IMR-90 (cell line): ENCODE measurements at regions not wholly inside any gene's neighbourhood (a gene's known extent, or its start where the extent isn't known, plus 50 kb on each side); places are given as distances from the start of the nearest gene placed in this dataset.

Experiments used
- ATAC-seq: fragments of 200-7000 bp; cut with Tn5 transposase; 2 replicates; pipeline ENCODE4 v1.9.1; 2020; ENCODE audit warnings: low read depth, mild to moderate bottlenecking, moderate library complexity
- BruUV-seq: library from RNA; stranded (reverse); fragments of 400-500 nt; replicated peaks from 2 replicates; lab custom pipeline; 2021; lab: Mats Ljungman, UMichigan
- CTCF ChIA-PET: fragments of 300-600 bp; formaldehyde crosslinking; extraction: SDS; loops from one replicate; lab custom pipeline; 2021; ENCODE audit warnings: antibody characterized with exemption; lab: Yijun Ruan, JAX
- POLR2A ChIA-PET: fragments of 300-600 bp; sonication (Branson Sonifier 250); formaldehyde crosslinking; loops from one replicate; lab custom pipeline; 2022; ENCODE audit warnings: antibody characterized with exemption; ENCODE audit not compliant: unreplicated experiment; lab: Charles Lee
- DNase-seq: peaks from one replicate; pipeline ENCODE4 v3.0.0; 2013
- H2AFZ ChIP-seq: replicated peaks from 2 replicates; pipeline ENCODE3; 2013; ENCODE audit warnings: low read length, mild to moderate bottlenecking; ENCODE audit not compliant: poor library complexity
- H2AK5ac ChIP-seq: 2 replicates; pipeline ENCODE4 v1.6.1; 2013; ENCODE audit warnings: low read depth, low read length, inconsistent platforms
- H2AK9ac ChIP-seq: replicated peaks from 2 replicates; pipeline ENCODE3; 2013; ENCODE audit warnings: mild to moderate bottlenecking, low read depth, low read length, moderate library complexity; ENCODE audit not compliant: poor library complexity
- H2BK120ac ChIP-seq: 2 replicates; pipeline ENCODE4 v1.6.1; 2013; ENCODE audit warnings: low read depth, low read length, inconsistent platforms
- H2BK15ac ChIP-seq: 3 replicates; pipeline ENCODE4 v1.6.1; 2013; ENCODE audit warnings: low read depth, low read length, inconsistent platforms
- H2BK20ac ChIP-seq: 2 replicates; pipeline ENCODE4 v1.6.1; 2013; ENCODE audit warnings: low read depth, mild to moderate bottlenecking, inconsistent platforms, low read length, moderate library complexity
- H2BK5ac ChIP-seq: 2 replicates; pipeline ENCODE4 v1.6.1; 2013; ENCODE audit warnings: mild to moderate bottlenecking, low read depth, low read length, inconsistent platforms; ENCODE audit not compliant: poor library complexity, severe bottlenecking
- H3K14ac ChIP-seq: replicated peaks from 2 replicates; pipeline ENCODE4 v1.6.1; 2013; ENCODE audit warnings: low read depth, low read length, inconsistent platforms
- H3K18ac ChIP-seq: 2 replicates; pipeline ENCODE4 v1.6.1; 2013; ENCODE audit warnings: low read depth, low read length, control low read depth
- H3K23ac ChIP-seq: 2 replicates; pipeline ENCODE4 v1.6.1; 2013; ENCODE audit warnings: low read depth, low read length, inconsistent platforms
- H3K27ac ChIP-seq: 2 replicates; pipeline ENCODE4 v1.5.1; 2013; ENCODE audit warnings: mild to moderate bottlenecking, control low read depth, low read length; ENCODE audit not compliant: insufficient read depth
- H3K27me3 ChIP-seq: 2 replicates; pipeline ENCODE4 v1.6.1; 2013; ENCODE audit warnings: low read length; ENCODE audit not compliant: control insufficient read depth, insufficient read depth
- H3K36me3 ChIP-seq: 2 replicates; pipeline ENCODE4 v1.6.1; 2013; ENCODE audit warnings: low read length, mixed read lengths; ENCODE audit not compliant: control insufficient read depth, insufficient read depth
- H3K4ac ChIP-seq: 2 replicates; pipeline ENCODE4 v1.6.1; 2013; ENCODE audit warnings: low read depth, low read length, inconsistent platforms
- H3K4me1 ChIP-seq: 2 replicates; pipeline ENCODE4 v1.6.1; 2013; ENCODE audit warnings: low read length, mixed read lengths; ENCODE audit not compliant: control insufficient read depth, insufficient read depth
- H3K4me2 ChIP-seq: 2 replicates; pipeline ENCODE4 v1.6.1; 2013; ENCODE audit warnings: low read depth, mild to moderate bottlenecking, control low read depth, low read length, moderate library complexity
- H3K4me3 ChIP-seq: 2 replicates; pipeline ENCODE4 v1.5.1; 2013; ENCODE audit warnings: low read depth, mild to moderate bottlenecking, control low read depth, low read length, moderate library complexity; ENCODE audit not compliant: insufficient read depth
- H3K56ac ChIP-seq: 2 replicates; pipeline ENCODE4 v1.6.1; 2013; ENCODE audit warnings: low read length, inconsistent platforms; ENCODE audit not compliant: insufficient read depth; ENCODE audit errors: extremely low read depth
- H3K79me1 ChIP-seq, 2 experiments: 2 replicates each; pipeline ENCODE4 v1.6.1; 2013; ENCODE audit warnings: low read length in 2 of 2, inconsistent platforms in 1 of 2, low read depth in 1 of 2
- H3K9ac ChIP-seq: 2 replicates; pipeline ENCODE4 v1.6.1; 2013; ENCODE audit warnings: low read depth, low read length, control low read depth
- H3K9me1 ChIP-seq: 2 replicates; pipeline ENCODE4 v1.6.1; 2013; ENCODE audit warnings: low read length, inconsistent platforms; ENCODE audit not compliant: insufficient read depth
- H3K9me3 ChIP-seq: 2 replicates; pipeline ENCODE4 v1.6.1; 2013; ENCODE audit warnings: low read length; ENCODE audit not compliant: control insufficient read depth, insufficient read depth
- H4K20me1 ChIP-seq: 2 replicates; pipeline ENCODE4 v1.6.1; 2013; ENCODE audit warnings: low read length, inconsistent platforms; ENCODE audit not compliant: insufficient read depth
- H4K5ac ChIP-seq: 2 replicates; pipeline ENCODE4 v1.6.1; 2013; ENCODE audit warnings: mild to moderate bottlenecking, low read depth, low read length, control low read depth
- H4K8ac ChIP-seq, 2 experiments: 2 replicates each; pipeline ENCODE4 v1.6.1; 2013; ENCODE audit warnings: low read depth in 2 of 2, low read length in 2 of 2, control low read depth in 1 of 2, inconsistent platforms in 1 of 2
- H4K91ac ChIP-seq: 2 replicates; pipeline ENCODE4 v1.6.1; 2013; ENCODE audit warnings: low read depth, low read length, inconsistent platforms; ENCODE audit not compliant: insufficient read depth
- BHLHE40 ChIP-seq: fragments of 150-350 bp; IDR thresholded peaks from 2 replicates; pipeline ENCODE4 v1.6.1; 2016; ENCODE audit warnings: mild to moderate bottlenecking, low read depth, low read length
- CEBPB ChIP-seq: IDR thresholded peaks from 2 replicates; pipeline ENCODE4 v1.6.1; 2012; ENCODE audit warnings: low read depth, low read length, improper control_type of control experiment
- CHD1 ChIP-seq: IDR thresholded peaks from 2 replicates; pipeline ENCODE4 v1.6.1; 2012; ENCODE audit warnings: low read depth, low read length, improper control_type of control experiment
- FOS ChIP-seq: fragments of 150-350 bp; IDR thresholded peaks from 2 replicates; pipeline ENCODE4 v1.6.1; 2016; ENCODE audit warnings: low read depth, low read length
- MAFK ChIP-seq: IDR thresholded peaks from 2 replicates; pipeline ENCODE4 v1.6.1; 2012; ENCODE audit warnings: low read depth, low read length, improper control_type of control experiment
- MAZ ChIP-seq: IDR thresholded peaks from 2 replicates; pipeline ENCODE4 v1.6.1; 2012; ENCODE audit warnings: low read depth, mild to moderate bottlenecking, low read length, improper control_type of control experiment, moderate library complexity, borderline replicate concordance
- MXI1 ChIP-seq: IDR thresholded peaks from 2 replicates; pipeline ENCODE4 v1.6.1; 2012; ENCODE audit warnings: low read depth, mild to moderate bottlenecking, low read length, moderate library complexity, borderline replicate concordance
- NFE2L2 ChIP-seq: fragments of 150-350 bp; IDR thresholded peaks from 2 replicates; pipeline ENCODE4 v1.6.1; 2016; ENCODE audit warnings: low read depth, mild to moderate bottlenecking, low read length
- POLR2A ChIP-seq: IDR thresholded peaks from 2 replicates; pipeline ENCODE4 v1.6.1; 2012; ENCODE audit warnings: mild to moderate bottlenecking, low read depth, low read length
- RAD21 ChIP-seq: IDR thresholded peaks from 2 replicates; pipeline ENCODE4 v1.6.1; 2012; ENCODE audit warnings: low read length, improper control_type of control experiment
- RCOR1 ChIP-seq: IDR thresholded peaks from 2 replicates; pipeline ENCODE4 v1.6.1; 2012; ENCODE audit warnings: mild to moderate bottlenecking, low read length, improper control_type of control experiment; ENCODE audit not compliant: insufficient replicate concordance
- RFX5 ChIP-seq: IDR thresholded peaks from 2 replicates; pipeline ENCODE4 v1.8.0; 2012; ENCODE audit warnings: low read depth, mild to moderate bottlenecking, low read length, moderate library complexity
- SMC3 ChIP-seq: fragments of 150-350 bp; IDR thresholded peaks from 2 replicates; pipeline ENCODE4 v1.6.1; 2016; ENCODE audit warnings: low read depth, mild to moderate bottlenecking, antibody characterized with exemption, low read length, moderate library complexity
- WGBS, 2 experiments: methylation state at CpG; one replicate each; pipeline versions ENCODE4 v1.1.5 to v1.1.7; 2013; ENCODE audit warnings: missing lambda C conversion rate in 2 of 2; ENCODE audit not compliant: insufficient read length in 1 of 2; ENCODE audit errors: extremely low coverage in 2 of 2; 5-methylcytosine and 5-hydroxymethylcytosine counted together
- dilution Hi-C: fragments of 300-500 bp; cut with HindIII; formaldehyde crosslinking; loops from one replicate; pipeline ENCODE4 v1.14.3; 2018; ENCODE audit warnings: low sequenced_read_pairs; ENCODE audit not compliant: unreplicated experiment
- in situ Hi-C: fragments of 300-500 bp; cut with MboI; formaldehyde crosslinking; loops from 3 replicates; pipeline ENCODE4 v1.14.3; 2019; ENCODE audit warnings: low sequenced_read_pairs, inconsistent platforms, mixed read lengths
- intact Hi-C: fragments of 100-400 bp; cut with micrococcal nuclease; formaldehyde crosslinking; loops from 2 replicates; pipeline ENCODE4 v1.10.0; 2022
- TF ChIP-seq, protein P1 (sequence below): fragments of 150-350 bp; IDR thresholded peaks from 2 replicates; pipeline ENCODE4 v1.6.1; 2016; ENCODE audit warnings: low read depth, mild to moderate bottlenecking, low read length, moderate library complexity, borderline replicate concordance
- TF ChIP-seq, protein P2 (sequence below): fragments of 150-350 bp; IDR thresholded peaks from 2 replicates; pipeline ENCODE4 v1.6.1; 2017; ENCODE audit warnings: mild to moderate bottlenecking, antibody characterized with exemption, low read length, low read depth
- TF ChIP-seq, protein P3 (sequence below): conservative IDR thresholded peaks from 2 replicates; pipeline ENCODE4 v1.5.1; 2012; ENCODE audit warnings: mild to moderate bottlenecking, low read depth, low read length, improper control_type of control experiment

DNA sequence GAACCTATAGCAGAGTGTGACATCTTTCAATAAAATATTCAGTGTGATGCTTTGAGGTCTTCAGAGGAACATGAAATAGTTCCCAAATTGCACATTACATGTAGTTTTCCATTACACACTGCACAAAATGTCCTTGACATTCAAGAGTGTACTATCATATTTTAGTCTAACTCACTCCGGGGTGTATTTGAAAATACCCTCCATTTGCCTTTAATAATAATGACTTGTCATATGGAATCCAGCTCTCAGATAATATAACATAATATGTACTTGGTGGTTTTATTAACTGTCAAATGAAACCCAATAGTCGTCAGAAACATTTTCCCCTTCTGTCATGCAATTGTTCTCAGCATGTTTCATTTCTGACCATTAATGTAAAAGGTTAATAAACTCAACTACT is 176.7 kb upstream of the CDH19 start:
- Histone ChIP-seq H3K9me1 (no peaks in the 10 kb centered on the region), H3K18ac (no peak overlapping the region), H3K9ac (no peak overlapping the region), H3K4ac (no peak overlapping the region), H4K20me1 (no peaks in the 10 kb centered on the region), H3K36me3 (no peaks in the 10 kb centered on the region), H2AK5ac (no peak overlapping the region), H3K4me3 (no peak overlapping the region), H3K79me1 (no peaks in the 10 kb centered on the region), H3K27ac (no peak overlapping the region), H3K23ac (no peak overlapping the region), H2AFZ (no peak overlapping the region), H2BK5ac (no peak overlapping the region), H4K91ac (no peak overlapping the region), H2BK120ac (no peak overlapping the region), H3K4me2 (no peak overlapping the region), H4K5ac (no peak overlapping the region), H3K14ac (no peak overlapping the region), H3K56ac (no peak overlapping the region), H2AK9ac (no peak overlapping the region), H2BK20ac (no peak overlapping the region), H3K27me3 (no peaks in the 10 kb centered on the region), H3K4me1 (no peaks in the 10 kb centered on the region), H4K8ac (no peak overlapping the region), H3K9me3 (peaks cover 4% of the 10 kb centered on the region; the same call in 1 of the 2 replicates), H2BK15ac (no peak overlapping the region)
- BruUV-seq: no TSS peak
- TF ChIP-seq, protein P1, sequence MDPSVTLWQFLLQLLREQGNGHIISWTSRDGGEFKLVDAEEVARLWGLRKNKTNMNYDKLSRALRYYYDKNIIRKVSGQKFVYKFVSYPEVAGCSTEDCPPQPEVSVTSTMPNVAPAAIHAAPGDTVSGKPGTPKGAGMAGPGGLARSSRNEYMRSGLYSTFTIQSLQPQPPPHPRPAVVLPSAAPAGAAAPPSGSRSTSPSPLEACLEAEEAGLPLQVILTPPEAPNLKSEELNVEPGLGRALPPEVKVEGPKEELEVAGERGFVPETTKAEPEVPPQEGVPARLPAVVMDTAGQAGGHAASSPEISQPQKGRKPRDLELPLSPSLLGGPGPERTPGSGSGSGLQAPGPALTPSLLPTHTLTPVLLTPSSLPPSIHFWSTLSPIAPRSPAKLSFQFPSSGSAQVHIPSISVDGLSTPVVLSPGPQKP: no peak
- TF ChIP-seq CHD1 (no peak), POLR2A (no peak), CEBPB (no peak), MXI1 (no peak), NFE2L2 (no peak), RCOR1 (no peak), MAFK (no peak), BHLHE40 (no peak), RFX5 (no peak), RAD21 (no peak), MAZ (no peak), FOS (no peak), SMC3 (no peak)
- TF ChIP-seq, protein P2, sequence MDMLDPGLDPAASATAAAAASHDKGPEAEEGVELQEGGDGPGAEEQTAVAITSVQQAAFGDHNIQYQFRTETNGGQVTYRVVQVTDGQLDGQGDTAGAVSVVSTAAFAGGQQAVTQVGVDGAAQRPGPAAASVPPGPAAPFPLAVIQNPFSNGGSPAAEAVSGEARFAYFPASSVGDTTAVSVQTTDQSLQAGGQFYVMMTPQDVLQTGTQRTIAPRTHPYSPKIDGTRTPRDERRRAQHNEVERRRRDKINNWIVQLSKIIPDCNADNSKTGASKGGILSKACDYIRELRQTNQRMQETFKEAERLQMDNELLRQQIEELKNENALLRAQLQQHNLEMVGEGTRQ: no peak
- TF ChIP-seq, protein P3, sequence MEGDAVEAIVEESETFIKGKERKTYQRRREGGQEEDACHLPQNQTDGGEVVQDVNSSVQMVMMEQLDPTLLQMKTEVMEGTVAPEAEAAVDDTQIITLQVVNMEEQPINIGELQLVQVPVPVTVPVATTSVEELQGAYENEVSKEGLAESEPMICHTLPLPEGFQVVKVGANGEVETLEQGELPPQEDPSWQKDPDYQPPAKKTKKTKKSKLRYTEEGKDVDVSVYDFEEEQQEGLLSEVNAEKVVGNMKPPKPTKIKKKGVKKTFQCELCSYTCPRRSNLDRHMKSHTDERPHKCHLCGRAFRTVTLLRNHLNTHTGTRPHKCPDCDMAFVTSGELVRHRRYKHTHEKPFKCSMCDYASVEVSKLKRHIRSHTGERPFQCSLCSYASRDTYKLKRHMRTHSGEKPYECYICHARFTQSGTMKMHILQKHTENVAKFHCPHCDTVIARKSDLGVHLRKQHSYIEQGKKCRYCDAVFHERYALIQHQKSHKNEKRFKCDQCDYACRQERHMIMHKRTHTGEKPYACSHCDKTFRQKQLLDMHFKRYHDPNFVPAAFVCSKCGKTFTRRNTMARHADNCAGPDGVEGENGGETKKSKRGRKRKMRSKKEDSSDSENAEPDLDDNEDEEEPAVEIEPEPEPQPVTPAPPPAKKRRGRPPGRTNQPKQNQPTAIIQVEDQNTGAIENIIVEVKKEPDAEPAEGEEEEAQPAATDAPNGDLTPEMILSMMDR: no peak
- ATAC-seq (no peak), DNase-seq (no peak)
- in situ Hi-C loops: no loop called here
- CTCF ChIA-PET: no interaction called here
- POLR2A ChIA-PET: no interaction called here
- intact Hi-C loops: no loop called here
- dilution Hi-C loops: no loop called here
- WGBS, 2 experiments: no CpG with 5 or more reads among the region's 2 CpGs
